H9 (cell line): ENCODE measurements at regions not wholly inside any gene's neighbourhood (a gene's known extent, or its start where the extent isn't known, plus 50 kb on each side); places are given as distances from the start of the nearest gene placed in this dataset.

Experiments
- DNase-seq: peaks from one replicate; pipeline ENCODE4 v3.0.0-alpha.2; 2017
- H2AFZ ChIP-seq: one replicate; pipeline ENCODE4 v1.6.1; 2013; ENCODE audit warnings: mild to moderate bottlenecking, low read length, control low read depth, moderate library complexity
- H2AK5ac ChIP-seq: 2 replicates; pipeline ENCODE4 v1.6.1; 2013; ENCODE audit warnings: low read length, control low read depth, mixed read lengths; ENCODE audit not compliant: insufficient read length
- H2BK120ac ChIP-seq: one replicate; pipeline ENCODE4 v1.6.1; 2013; ENCODE audit warnings: low read depth, mild to moderate bottlenecking, low read length, control low read depth, inconsistent platforms; ENCODE audit not compliant: poor library complexity, severe bottlenecking
- H2BK12ac ChIP-seq: 2 replicates; pipeline ENCODE4 v1.6.1; 2013; ENCODE audit warnings: low read length, control low read depth, mixed read lengths, low read depth; ENCODE audit not compliant: insufficient read length
- H2BK15ac ChIP-seq: 2 replicates; pipeline ENCODE4 v1.6.1; 2013; ENCODE audit warnings: low read depth, low read length, control low read depth
- H2BK20ac ChIP-seq: one replicate; pipeline ENCODE4 v1.6.1; 2013; ENCODE audit warnings: low read depth, mild to moderate bottlenecking, low read length, control low read depth, inconsistent platforms; ENCODE audit not compliant: poor library complexity, severe bottlenecking
- H2BK5ac ChIP-seq: 2 replicates; pipeline ENCODE4 v1.6.1; 2013; ENCODE audit warnings: low read length, control low read depth, mixed read lengths; ENCODE audit not compliant: insufficient read length
- H3K14ac ChIP-seq: 2 replicates; pipeline ENCODE4 v1.6.1; 2013; ENCODE audit warnings: low read length, control low read depth; ENCODE audit not compliant: insufficient read depth
- H3K18ac ChIP-seq: 2 replicates; pipeline ENCODE4 v1.6.1; 2013; ENCODE audit warnings: low read depth, mild to moderate bottlenecking, mixed read lengths, low read length, control low read depth; ENCODE audit not compliant: insufficient read length
- H3K23ac ChIP-seq: 2 replicates; pipeline ENCODE4 v1.6.1; 2013; ENCODE audit warnings: low read length, control low read depth, mixed read lengths, low read depth; ENCODE audit not compliant: insufficient read length
- H3K23me2 ChIP-seq: 2 replicates; pipeline ENCODE4 v1.6.1; 2013; ENCODE audit warnings: low read depth, mild to moderate bottlenecking, mixed read lengths, low read length, control low read depth; ENCODE audit not compliant: insufficient read length, poor library complexity, severe bottlenecking
- H3K27ac ChIP-seq: 2 replicates; pipeline ENCODE4 v1.5.1; 2013; ENCODE audit warnings: low read length, control low read depth, mixed read lengths, low read depth; ENCODE audit not compliant: insufficient read length
- H3K27me3 ChIP-seq: 2 replicates; pipeline ENCODE4 v1.6.1; 2013; ENCODE audit warnings: low read length, control low read depth, inconsistent platforms; ENCODE audit not compliant: insufficient read depth
- H3K4ac ChIP-seq: 2 replicates; pipeline ENCODE4 v1.6.1; 2013; ENCODE audit warnings: low read depth, mild to moderate bottlenecking, control low read depth, inconsistent platforms, low read length, moderate library complexity
- H3K4me1 ChIP-seq: 2 replicates; pipeline ENCODE4 v1.6.1; 2013; ENCODE audit warnings: low read length, control low read depth, inconsistent platforms; ENCODE audit not compliant: insufficient read depth
- H3K4me2 ChIP-seq: 2 replicates; pipeline ENCODE4 v1.6.1; 2013; ENCODE audit warnings: low read length, control low read depth, mixed read lengths; ENCODE audit not compliant: insufficient read length, insufficient read depth
- H3K56ac ChIP-seq: 2 replicates; pipeline ENCODE4 v1.6.1; 2013; ENCODE audit warnings: low read depth, mild to moderate bottlenecking, mixed read lengths, low read length, control low read depth; ENCODE audit not compliant: insufficient read length
- H3K79me1 ChIP-seq: 2 replicates; pipeline ENCODE4 v1.6.1; 2013; ENCODE audit warnings: low read depth, mild to moderate bottlenecking, moderate library complexity, low read length, control low read depth, inconsistent platforms; ENCODE audit not compliant: insufficient read depth, poor library complexity, severe bottlenecking
- H3K79me2 ChIP-seq: 2 replicates; pipeline ENCODE4 v1.6.1; 2013; ENCODE audit warnings: low read length, control low read depth, inconsistent platforms; ENCODE audit not compliant: insufficient read depth
- H3K9ac ChIP-seq: 2 replicates; pipeline ENCODE4 v1.6.1; 2013; ENCODE audit warnings: low read length, control low read depth, mixed read lengths; ENCODE audit not compliant: insufficient read length; ENCODE audit errors: extremely low read depth
- H3K9me3 ChIP-seq: one replicate; pipeline ENCODE4 v1.6.1; 2013; ENCODE audit warnings: low read depth, low read length, inconsistent platforms; ENCODE audit not compliant: control insufficient read depth
- H3T11ph ChIP-seq: one replicate; pipeline ENCODE4 v1.6.1; 2013; ENCODE audit warnings: mild to moderate bottlenecking, low read length, control low read depth, inconsistent platforms
- H4K20me1 ChIP-seq: one replicate; pipeline ENCODE4 v1.6.1; 2013; ENCODE audit not compliant: control insufficient read depth, insufficient read length, insufficient read depth
- H4K5ac ChIP-seq: 2 replicates; pipeline ENCODE4 v1.6.1; 2013; ENCODE audit warnings: low read depth, mild to moderate bottlenecking, mixed read lengths, low read length, control low read depth; ENCODE audit not compliant: insufficient read length
- H4K8ac ChIP-seq: replicated peaks from 2 replicates; pipeline ENCODE4 v1.6.1; 2013; ENCODE audit warnings: low read length, control low read depth, mixed read lengths, low read depth; ENCODE audit not compliant: insufficient read length
- H4K91ac ChIP-seq: 2 replicates; pipeline ENCODE4 v1.6.1; 2013; ENCODE audit warnings: low read depth, mild to moderate bottlenecking, moderate library complexity, mixed read lengths, low read length, control low read depth; ENCODE audit not compliant: insufficient read length
- H3K27ac Mint-ChIP-seq, 3 experiments: 2 replicates in 2 of 3; 3 replicates in 1 of 3; pipeline ENCODE4 v1.8.0; 2020 to 2021; ENCODE audit warnings: mixed read lengths in 3 of 3, mild to moderate bottlenecking in 1 of 3, moderate library complexity in 1 of 3
- H3K27me3 Mint-ChIP-seq: 2 replicates; pipeline ENCODE4 v1.8.0; 2021; ENCODE audit warnings: low read depth, mild to moderate bottlenecking, moderate library complexity, mixed read lengths
- H3K36me3 Mint-ChIP-seq, 3 experiments: 2 replicates in 2 of 3; 3 replicates in 1 of 3; pipeline ENCODE4 v1.8.0; 2020 to 2021; ENCODE audit warnings: low read depth in 3 of 3, mixed read lengths in 3 of 3; ENCODE audit not compliant: insufficient read depth in 1 of 3
- H3K4me1 Mint-ChIP-seq, 2 experiments: 2 replicates each; pipeline ENCODE4 v1.8.0; 2020; ENCODE audit warnings: mixed read lengths in 2 of 2
- H3K4me3 Mint-ChIP-seq, 2 experiments: 2 replicates in 1 of 2; 3 replicates in 1 of 2; pipeline ENCODE4 v1.8.0; 2020 to 2021; ENCODE audit warnings: mild to moderate bottlenecking in 2 of 2, mixed read lengths in 2 of 2, moderate library complexity in 1 of 2
- H3K9me3 Mint-ChIP-seq, 2 experiments: 2 replicates in 1 of 2; 3 replicates in 1 of 2; pipeline ENCODE4 v1.8.0; 2020; ENCODE audit warnings: mild to moderate bottlenecking in 2 of 2, mixed read lengths in 2 of 2, moderate library complexity in 1 of 2
- CTCF ChIP-seq: fragments of 200-600 bp; sonication (generic); conservative IDR thresholded peaks from 3 replicates; pipeline ENCODE4 v1.8.0; 2021; ENCODE audit warnings: antibody characterized with exemption, mild to moderate bottlenecking
- WGBS: extraction: QIAGEN DNeasy Blood & Tissue Kit; methylation state at CpG from one replicate; pipeline ENCODE4 v1.1.7; 2013; ENCODE audit warnings: missing lambda C conversion rate, low lambda C conversion rate, mixed read lengths; ENCODE audit not compliant: insufficient read length; ENCODE audit errors: extremely low coverage; 5-methylcytosine and 5-hydroxymethylcytosine counted together

GRCh38 chr16:26709175-26709574, 357.6 kb upstream of the C16orf82 start:
- no peaks in the 10 kb centered on the region; the same call in 1 of the 2 replicates for H3K27me3 ChIP-seq
- H2BK12ac ChIP-seq, result no peak overlapping the region
- DNase-seq, result peak; percentile 42
- H3K9ac ChIP-seq, result no peak overlapping the region
- no peak overlapping the region for H3K18ac ChIP-seq
- H3T11ph ChIP-seq, result no peak overlapping the region
- H3K4ac ChIP-seq, result no peak overlapping the region
- Mint-ChIP-seq H3K27me3 (no peaks in the 10 kb centered on the region; the same call in 1 of the 2 replicates), H3K4me3 (no peak overlapping the region), H3K36me3 (no peaks in the 10 kb centered on the region), H3K9me3 (no peaks in the 10 kb centered on the region; a peak in 2 of 5 replicates), H3K27ac (no peak overlapping the region; a peak in 1 of 7 replicates), H3K4me1 (peaks cover 15 to 16% of the 10 kb centered on the region in 2 experiments)
- no peaks in the 10 kb centered on the region for H4K20me1 ChIP-seq
- H4K8ac ChIP-seq, result no peak overlapping the region
- no peaks in the 10 kb centered on the region for H3K9me3 ChIP-seq
- no peak overlapping the region for H3K23ac ChIP-seq
- no peak overlapping the region for H3K14ac ChIP-seq
- no peaks in the 10 kb centered on the region for H3K79me1 ChIP-seq
- no peaks in the 10 kb centered on the region for H3K23me2 ChIP-seq
- H2BK5ac ChIP-seq, result no peak overlapping the region
- H2BK15ac ChIP-seq, result no peak overlapping the region
- H2BK120ac ChIP-seq, result no peak overlapping the region
- H4K91ac ChIP-seq, result no peak overlapping the region
- no peak overlapping the region for H2AFZ ChIP-seq
- no peak for TF ChIP-seq CTCF
- no peaks in the 10 kb centered on the region for H3K79me2 ChIP-seq
- no peak overlapping the region for H2BK20ac ChIP-seq
- H3K27ac ChIP-seq, result no peak overlapping the region
- H4K5ac ChIP-seq, result no peak overlapping the region
- no CpG with 5 or more reads among the region's 6 CpGs for WGBS
- peaks cover 3% of the 10 kb centered on the region for H3K4me1 ChIP-seq
- no peak overlapping the region for H3K56ac ChIP-seq
- H3K4me2 ChIP-seq, result no peak overlapping the region
- no peak overlapping the region for H2AK5ac ChIP-seq
